Motor neuron (in vitro differentiated cells): ENCODE measurements at regions not wholly inside any gene's neighbourhood (a gene's known extent, or its start where the extent isn't known, plus 50 kb on each side); places are given as distances from the start of the nearest gene placed in this dataset.

Source experiments
- ATAC-seq, 8 experiments: fragments of 200-7000 bp; cut with Tn5 transposase; replicated peaks in 6 of 8; 2 replicates each; pipeline ENCODE4 v1.8.0; 2021; ENCODE audit warnings: mild to moderate bottlenecking in 8 of 8, moderate library complexity in 8 of 8
- H3K27ac ChIP-seq, 2 donors: fragments of 250-450 bp; sonication (Bioruptor Pico); 2 replicates each; pipeline ENCODE4 v1.9.0; 2021; ENCODE audit warnings: antibody characterized with exemption in 2 of 2, mild to moderate bottlenecking in 2 of 2, moderate library complexity in 1 of 2
- H3K4me1 ChIP-seq, 2 donors: fragments of 250-450 bp; sonication (Bioruptor Pico); replicated peaks in 1 of 2; 2 replicates each; pipeline ENCODE4 v1.6.1; 2021; ENCODE audit warnings: antibody characterized with exemption in 2 of 2, mild to moderate bottlenecking in 2 of 2, moderate library complexity in 1 of 2
- H3K4me3 ChIP-seq, 5 donors: fragments of 250-450 bp; sonication (Bioruptor Pico); 2 replicates each; pipeline ENCODE4 v1.9.0; 2021; ENCODE audit warnings: antibody characterized with exemption in 5 of 5, mild to moderate bottlenecking in 5 of 5, moderate library complexity in 4 of 5
- WGBS, 10 experiments: fragments of 450-650 bp; shearing (Covaris generic); methylation state at CpG; one replicate each; pipeline ENCODE4 v1.0.0; 2022; 5-methylcytosine and 5-hydroxymethylcytosine counted together
- in situ Hi-C, 9 experiments: fragments of 400-800 bp; cut with MboI; loops; one replicate each; pipeline ENCODE4 v1.15.0; 2021; ENCODE audit warnings: low sequenced_read_pairs in 9 of 9, low pct_unique_long_range_greater_than_20kb in 2 of 9; ENCODE audit not compliant: unreplicated experiment in 9 of 9

DNA sequence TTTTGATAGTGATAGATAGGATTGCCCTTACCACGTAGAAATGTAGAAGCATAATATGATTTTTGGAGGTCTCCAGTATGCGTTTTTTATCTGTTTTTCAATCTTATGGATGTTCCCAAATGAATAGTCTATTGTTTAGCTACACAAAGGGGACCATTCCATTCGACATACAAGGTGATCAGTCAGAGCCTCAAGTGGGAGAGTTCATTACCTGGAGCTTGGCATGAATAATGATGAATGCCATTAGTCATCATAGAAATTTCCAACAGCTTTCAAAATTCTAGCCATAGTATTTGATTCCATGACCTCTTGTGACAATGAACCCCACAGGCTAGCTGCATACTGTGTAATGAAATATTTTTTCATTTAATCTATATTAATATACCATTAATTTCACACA, 123.6 kb downstream of the PDHA2 start:
- in situ Hi-C loops: no loop called here
- ATAC-seq: no peak
- Histone ChIP-seq H3K27ac (no peak overlapping the region), H3K4me3 (no peak overlapping the region), H3K4me1 (peaks cover 0 to 9% of the 10 kb centered on the region in 2 donors)
- WGBS, 10 experiments: 0 to 83% (median 61%) methylated on average over 1 to 3 of the region's 3 CpGs; no CpG with 5 or more reads in 1 of the 10 experiments

DNA sequence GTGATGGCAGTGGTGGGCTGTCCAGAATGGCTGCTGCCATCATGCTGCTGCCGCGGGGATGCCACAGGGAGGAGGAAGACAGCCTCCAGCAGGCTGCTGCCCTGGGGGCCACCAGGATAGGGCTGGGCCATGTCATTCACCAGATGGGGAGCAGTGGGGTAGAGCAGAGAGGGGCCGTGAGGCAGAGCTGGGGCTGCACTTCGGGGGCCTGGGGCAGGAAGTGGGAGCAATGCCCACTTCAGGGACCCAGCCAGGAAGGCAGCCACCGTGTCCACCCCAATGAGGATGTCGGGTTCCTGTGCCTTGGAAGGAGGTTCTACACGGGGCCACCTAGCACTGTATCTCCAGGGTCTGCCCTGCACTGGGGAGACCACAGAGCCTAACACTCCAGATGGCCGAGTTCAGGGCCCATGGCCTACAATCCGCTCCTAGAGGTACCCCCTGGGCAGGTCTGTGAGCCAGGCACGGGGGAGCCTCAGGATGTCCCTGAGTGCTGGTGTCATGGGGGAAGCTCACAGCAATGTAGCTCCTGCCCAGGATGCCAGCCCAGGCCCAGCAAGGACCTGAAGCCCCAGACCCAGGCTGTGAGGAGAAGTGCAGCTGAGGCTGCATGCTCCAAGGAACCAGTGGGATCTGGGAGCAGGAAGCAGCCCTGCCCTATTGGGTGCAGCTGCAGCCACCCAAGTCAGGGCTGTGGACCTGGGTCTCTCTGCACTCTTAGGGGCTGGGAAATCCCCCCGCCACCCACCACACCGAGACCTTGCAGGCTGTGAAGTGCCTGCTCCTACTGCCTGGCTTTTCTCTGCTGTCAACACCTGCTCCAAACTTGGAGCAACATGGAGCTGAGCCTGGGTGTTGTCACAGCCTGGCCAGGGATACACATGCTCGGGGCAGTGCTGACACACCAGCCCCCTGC, 140.3 kb downstream of the PDHA2 start:
- H3K4me1 ChIP-seq: peaks cover 0 to 11% of the 10 kb centered on the region in 2 donors
- no peak overlapping the region for H3K4me3 ChIP-seq
- H3K27ac ChIP-seq: no peak overlapping the region
- in situ Hi-C loops: no loop called here
- ATAC-seq: no peak
- WGBS, 10 experiments: 7 to 100% (median 75%) methylated on average over 1 to 3 of the region's 13 CpGs; no CpG with 5 or more reads in 6 of the 10 experiments

DNA sequence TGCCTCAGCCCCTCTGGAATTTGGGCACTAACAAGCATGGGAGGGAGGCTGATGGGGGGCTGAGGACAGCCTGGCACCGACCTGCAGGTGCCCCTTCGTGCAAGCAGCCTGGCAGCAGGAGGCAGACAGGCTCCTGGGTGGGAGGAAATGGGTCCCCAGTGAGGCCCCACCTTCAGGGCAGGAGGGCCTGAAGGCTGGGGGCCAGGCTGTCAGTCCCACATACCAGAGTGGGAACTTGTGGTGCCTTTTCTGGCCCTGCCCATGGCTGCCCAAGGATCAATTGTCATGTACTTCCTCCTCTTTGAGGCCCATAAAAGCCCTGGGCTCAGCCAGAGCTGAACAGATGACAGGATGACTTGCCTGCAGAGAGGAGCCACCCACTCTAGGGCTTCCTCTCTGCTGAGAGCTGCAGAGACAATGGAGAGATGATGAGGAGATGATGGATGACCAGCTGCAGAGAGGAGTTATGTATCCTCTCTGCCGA, 141.0 kb downstream of the PDHA2 start:
- Histone ChIP-seq H3K4me3 (no peak overlapping the region), H3K27ac (no peak overlapping the region), H3K4me1 (peaks cover 0 to 11% of the 10 kb centered on the region in 2 donors)
- 0 to 100% (median 100%) methylated on average over 1 of the region's 3 CpGs; no CpG with 5 or more reads in 7 of the 10 experiments for WGBS, 10 experiments
- no peak for ATAC-seq
- in situ Hi-C loops: no loop called here

DNA sequence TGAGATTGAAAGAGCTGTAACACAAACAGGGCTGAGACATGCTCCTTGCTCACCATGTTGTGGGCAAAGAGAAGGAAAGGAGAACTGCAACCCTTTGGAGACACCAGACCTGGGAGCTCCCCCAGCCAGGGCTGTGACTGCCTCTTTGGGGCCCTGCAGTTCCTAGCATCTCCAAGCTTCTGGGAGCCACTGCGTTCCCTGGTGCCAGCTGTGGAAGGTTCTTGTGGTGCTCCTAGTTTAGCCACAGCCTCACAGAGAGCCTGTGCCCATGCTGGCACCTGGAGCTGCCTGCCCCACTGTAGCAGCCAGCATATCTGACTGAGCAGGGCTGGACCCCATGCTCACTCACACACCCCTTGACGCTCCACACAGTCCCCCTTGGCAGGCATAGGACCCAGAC, 141.7 kb downstream of the PDHA2 start:
- in situ Hi-C loops: no loop called here
- ATAC-seq: no peak
- WGBS, 10 experiments: 86% methylated on average over 1 of the region's 2 CpGs; no CpG with 5 or more reads in 9 of the 10 experiments
- no peak overlapping the region for H3K27ac ChIP-seq
- peaks cover 0 to 11% of the 10 kb centered on the region in 2 donors for H3K4me1 ChIP-seq
- no peak overlapping the region for H3K4me3 ChIP-seq

DNA sequence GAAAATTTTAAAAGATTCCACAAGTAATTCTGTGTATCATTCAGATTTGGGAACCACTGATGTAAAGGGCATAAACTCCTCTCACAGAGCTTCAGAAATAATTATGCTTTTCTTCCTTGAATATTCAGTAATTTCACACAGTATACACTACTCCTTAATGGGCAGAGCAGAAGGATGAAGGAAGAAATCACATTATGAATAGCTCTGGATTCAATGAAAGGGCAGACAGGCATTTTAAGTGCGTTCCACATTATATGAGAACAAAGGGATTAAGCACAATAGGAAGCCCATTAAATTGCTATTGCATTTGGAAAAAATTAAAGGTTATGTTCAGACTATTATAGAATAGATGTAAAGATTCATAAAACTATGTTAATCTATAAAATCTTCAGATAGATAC, 142.6 kb downstream of the PDHA2 start:
- 0 to 100% (median 58%) methylated on average over 1 of the region's 1 CpG; no CpG with 5 or more reads in 3 of the 10 experiments for WGBS, 10 experiments
- Histone ChIP-seq H3K4me3 (no peak overlapping the region), H3K4me1 (peaks cover 0 to 11% of the 10 kb centered on the region in 2 donors), H3K27ac (no peak overlapping the region)
- ATAC-seq: peak in 2 of 8 experiments; percentile 32 to 35
- in situ Hi-C loops: no loop called here

DNA sequence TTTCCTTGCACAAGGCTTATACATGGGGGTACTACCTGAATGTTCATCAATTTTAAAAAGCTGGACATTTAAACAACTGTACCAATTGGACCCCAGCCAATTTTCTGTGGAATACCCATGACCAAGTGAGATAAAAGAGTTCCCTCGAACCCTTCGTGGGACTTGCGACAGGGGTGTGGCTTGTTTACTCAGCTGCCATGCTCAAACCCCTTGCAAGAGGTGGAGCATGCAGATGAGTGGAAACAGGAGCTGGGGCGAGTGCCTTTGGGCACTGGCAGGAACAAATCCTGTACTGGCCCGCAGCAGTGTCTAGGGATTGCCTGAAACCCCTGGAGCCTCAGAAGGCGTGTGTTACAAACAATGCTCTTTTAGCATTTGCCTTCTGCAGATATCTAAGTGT, 144.2 kb downstream of the PDHA2 start:
- Histone ChIP-seq H3K27ac (no peak overlapping the region), H3K4me1 (peaks cover 0 to 11% of the 10 kb centered on the region in 2 donors), H3K4me3 (no peak overlapping the region)
- in situ Hi-C loops: no loop called here
- no peak for ATAC-seq
- 25 to 100% (median 84%) methylated on average over 1 to 4 of the region's 6 CpGs; no CpG with 5 or more reads in 4 of the 10 experiments for WGBS, 10 experiments

DNA sequence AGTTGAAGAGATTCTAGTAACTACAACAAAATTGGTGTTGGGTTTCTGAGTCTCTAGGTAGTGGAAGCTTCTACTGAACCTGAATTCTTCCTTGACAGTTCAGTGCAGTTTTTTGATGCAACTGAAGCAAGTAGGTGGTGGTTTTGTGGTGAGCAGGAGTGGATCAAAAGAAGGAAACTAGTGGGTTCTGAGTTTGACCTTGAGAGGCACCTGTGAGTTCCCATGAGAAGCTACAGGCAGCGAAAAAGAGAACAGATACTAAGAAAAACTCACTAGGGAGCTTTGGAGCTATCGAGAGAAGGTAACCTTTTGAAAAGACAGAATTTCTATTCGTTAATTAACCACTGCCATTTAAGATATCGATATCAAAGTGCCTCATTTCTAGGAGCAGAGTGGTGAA, 145.2 kb downstream of the PDHA2 start:
- in situ Hi-C loops: no loop called here
- no peak for ATAC-seq
- WGBS, 10 experiments: 0 to 93% (median 80%) methylated on average over 1 to 4 of the region's 4 CpGs; no CpG with 5 or more reads in 1 of the 10 experiments
- Histone ChIP-seq H3K4me1 (peaks cover 0 to 11% of the 10 kb centered on the region in 2 donors), H3K27ac (no peak overlapping the region), H3K4me3 (no peak overlapping the region)

DNA sequence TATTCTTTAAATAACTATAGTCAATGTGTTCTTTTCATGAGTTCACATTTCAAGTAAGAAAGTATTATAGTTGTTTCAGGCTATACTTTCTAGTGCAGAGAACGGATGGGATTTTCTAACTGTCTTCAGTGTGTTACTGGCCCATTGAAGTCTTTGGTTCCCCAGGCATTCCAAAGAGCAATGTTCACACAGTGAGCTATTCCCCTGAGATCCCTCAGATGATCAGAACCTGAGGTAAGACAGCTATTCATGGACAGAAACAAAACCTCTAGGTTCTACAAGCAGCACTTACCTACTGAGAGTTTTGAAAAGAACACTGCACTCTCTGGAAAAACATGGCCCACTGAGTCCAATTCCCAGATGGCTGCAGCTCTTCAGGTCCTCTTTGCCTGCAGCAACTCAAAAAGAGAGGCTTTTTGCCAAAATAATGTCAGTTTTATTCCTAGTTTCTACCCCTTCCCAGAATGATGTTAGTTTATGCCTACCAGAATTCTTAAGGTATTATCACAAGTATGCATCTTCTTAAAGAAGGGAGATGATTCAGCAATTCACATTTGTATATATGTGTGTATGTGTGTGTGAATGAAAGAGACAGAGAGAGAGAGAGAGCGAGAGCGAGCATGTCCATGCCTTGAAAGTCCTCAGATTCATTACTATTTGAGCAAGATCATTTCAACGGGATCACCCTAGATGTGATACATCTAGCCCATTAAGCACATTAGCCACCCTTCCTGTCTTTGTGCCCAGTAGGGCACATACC, 146.1 kb downstream of the PDHA2 start:
- Histone ChIP-seq H3K4me1 (peaks cover 0 to 11% of the 10 kb centered on the region in 2 donors), H3K4me3 (no peak overlapping the region), H3K27ac (no peak overlapping the region)
- ATAC-seq: peak in 3 of 8 experiments; percentile 28 to 76 (median 60)
- in situ Hi-C loops: no loop called here
- 0 to 100% (median 81%) methylated on average over 1 to 4 of the region's 4 CpGs; no CpG with 5 or more reads in 2 of the 10 experiments for WGBS, 10 experiments

DNA sequence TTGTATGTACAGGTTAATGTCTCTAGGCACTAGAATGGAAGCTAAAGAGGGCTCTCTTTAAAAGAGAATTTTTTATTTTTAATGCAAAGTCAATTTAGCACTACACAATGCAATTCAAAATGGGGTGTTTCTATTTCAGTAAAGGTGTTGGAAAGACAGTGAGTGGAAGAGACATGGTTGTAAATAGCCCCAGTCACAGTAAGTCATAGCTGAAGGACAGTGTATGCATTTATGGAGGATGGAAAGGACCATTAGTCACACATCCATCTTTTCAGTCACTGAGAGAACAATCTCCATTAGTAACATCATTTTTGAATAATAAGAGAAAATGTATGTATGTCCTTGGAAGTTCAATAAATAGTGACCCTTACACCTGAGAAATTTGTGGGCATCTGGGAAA, 148.0 kb downstream of the PDHA2 start:
- in situ Hi-C loops: no loop called here
- H3K4me1 ChIP-seq: no peaks in the 10 kb centered on the region
- peak in 4 of 8 experiments; percentile 61 to 84 (median 71) for ATAC-seq
- H3K27ac ChIP-seq: no peak overlapping the region
- no peak overlapping the region for H3K4me3 ChIP-seq

DNA sequence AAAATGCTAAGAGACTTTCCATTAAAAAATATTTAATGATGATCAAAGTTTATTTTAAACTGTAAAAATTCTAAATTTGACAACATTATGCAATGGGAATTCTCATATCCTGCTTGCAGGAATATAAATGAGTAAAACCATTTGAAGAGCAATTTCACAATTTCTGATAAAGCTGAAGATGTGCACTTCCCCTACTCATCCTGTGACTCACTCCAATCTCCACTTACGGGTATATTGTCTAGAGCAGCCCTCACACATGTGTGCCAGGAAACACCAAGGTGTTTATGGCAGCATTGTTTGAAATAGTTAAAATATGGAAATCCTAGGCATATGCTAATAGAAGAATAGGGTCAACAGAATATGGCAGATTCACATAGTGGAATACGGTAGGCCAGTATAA, 158.4 kb downstream of the PDHA2 start:
- Histone ChIP-seq H3K4me3 (no peak overlapping the region), H3K27ac (no peak overlapping the region), H3K4me1 (no peaks in the 10 kb centered on the region)
- WGBS, 10 experiments: 0 to 100% (median 83%) methylated on average over 1 to 2 of the region's 2 CpGs; no CpG with 5 or more reads in 1 of the 10 experiments
- peak in 2 of 8 experiments; percentile 23 to 41 for ATAC-seq
- in situ Hi-C loops: no loop called here

DNA sequence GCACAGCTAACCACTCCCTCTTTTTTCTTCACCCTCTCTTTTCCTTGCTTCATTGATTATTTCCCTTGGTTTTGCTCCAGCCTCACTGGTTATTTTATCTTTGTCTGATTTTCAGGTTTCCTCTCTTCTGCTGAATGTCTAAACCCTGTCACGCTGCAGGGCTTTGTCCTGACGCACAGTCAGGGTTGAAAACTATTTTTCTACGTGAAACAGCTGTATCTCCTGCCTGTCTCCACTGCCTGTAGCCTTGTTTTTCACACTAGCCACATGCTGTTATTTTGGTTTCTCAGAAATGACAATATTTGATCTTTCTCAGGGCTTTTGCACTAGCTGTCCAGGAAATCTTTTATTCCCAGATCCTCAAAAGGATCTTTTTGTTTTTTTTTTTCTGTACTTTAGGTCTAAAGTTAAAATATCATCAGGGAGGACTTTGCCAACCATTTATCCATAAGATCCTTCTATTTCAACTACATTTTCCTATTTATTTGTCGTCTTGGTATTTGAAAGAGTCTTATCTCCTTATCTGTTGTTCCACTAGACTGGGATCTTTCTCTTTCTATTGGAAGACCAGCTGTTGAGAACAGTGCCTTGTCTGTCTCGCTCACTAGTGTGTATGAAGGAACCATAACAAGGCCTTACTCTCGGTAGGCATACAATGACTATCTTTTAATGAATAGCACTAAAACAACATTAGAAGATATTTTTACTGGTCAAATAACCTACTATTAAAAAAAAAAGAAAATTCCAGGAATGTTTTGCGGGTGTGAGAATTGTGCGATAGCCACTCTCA, 164.3 kb downstream of the PDHA2 start:
- H3K4me3 ChIP-seq: no peak overlapping the region
- ATAC-seq: no peak
- in situ Hi-C loops: no loop called here
- H3K4me1 ChIP-seq: no peaks in the 10 kb centered on the region
- WGBS, 10 experiments: 18 to 100% (median 73%) methylated on average over 2 to 8 of the region's 8 CpGs
- H3K27ac ChIP-seq: no peak overlapping the region

DNA sequence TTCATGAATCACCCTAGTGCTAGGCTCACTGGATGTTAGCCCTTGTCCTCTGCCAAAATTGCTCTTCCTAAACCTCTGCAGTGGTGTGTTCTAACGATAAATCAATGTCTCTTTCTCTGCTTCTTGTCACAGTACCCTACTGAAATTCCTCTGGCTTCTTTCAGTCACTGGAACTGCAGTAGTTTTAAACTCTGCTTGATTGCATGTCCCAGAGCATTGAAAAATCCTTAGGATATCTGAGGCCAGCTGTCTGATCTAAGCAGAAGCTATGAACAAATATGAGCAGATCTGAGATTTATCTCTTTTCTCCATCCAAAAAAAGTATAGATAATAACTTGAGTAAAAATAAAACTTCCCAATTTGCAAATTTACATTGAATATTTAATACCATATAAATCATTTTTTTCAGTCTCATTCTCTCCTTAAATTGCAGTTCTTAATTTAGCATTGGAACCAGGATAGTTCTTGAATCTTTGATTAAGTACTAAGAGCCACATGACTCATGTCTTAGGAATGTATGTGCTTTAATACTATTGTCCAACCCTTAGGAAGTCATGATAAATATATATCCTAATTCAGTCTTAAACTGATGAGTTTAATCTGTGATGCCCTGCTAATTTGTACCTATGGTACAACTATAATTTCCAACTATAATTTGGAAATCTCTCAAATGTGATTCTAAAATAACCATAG, 169.7 kb downstream of the PDHA2 start:
- 9 to 92% (median 67%) methylated on average over 1 of the region's 1 CpG; no CpG with 5 or more reads in 5 of the 10 experiments for WGBS, 10 experiments
- H3K4me3 ChIP-seq: no peak overlapping the region
- H3K4me1 ChIP-seq: peaks cover 3 to 7% of the 10 kb centered on the region in 2 donors
- ATAC-seq: peak in 1 of 8 experiments; percentile 43
- no peak overlapping the region for H3K27ac ChIP-seq
- in situ Hi-C loops: no loop called here
